ENCODE measurements at regions not wholly inside any gene's neighbourhood (a gene's known extent, or its start where the extent isn't known, plus 50 kb on each side); places are given as distances from the start of the nearest gene placed in this dataset.
"Not testable (repeated sequence)": the region's sequence is repeated elsewhere in the genome, so short reads cannot be mapped to it uniquely, and the experiment has no call there.

DNA sequence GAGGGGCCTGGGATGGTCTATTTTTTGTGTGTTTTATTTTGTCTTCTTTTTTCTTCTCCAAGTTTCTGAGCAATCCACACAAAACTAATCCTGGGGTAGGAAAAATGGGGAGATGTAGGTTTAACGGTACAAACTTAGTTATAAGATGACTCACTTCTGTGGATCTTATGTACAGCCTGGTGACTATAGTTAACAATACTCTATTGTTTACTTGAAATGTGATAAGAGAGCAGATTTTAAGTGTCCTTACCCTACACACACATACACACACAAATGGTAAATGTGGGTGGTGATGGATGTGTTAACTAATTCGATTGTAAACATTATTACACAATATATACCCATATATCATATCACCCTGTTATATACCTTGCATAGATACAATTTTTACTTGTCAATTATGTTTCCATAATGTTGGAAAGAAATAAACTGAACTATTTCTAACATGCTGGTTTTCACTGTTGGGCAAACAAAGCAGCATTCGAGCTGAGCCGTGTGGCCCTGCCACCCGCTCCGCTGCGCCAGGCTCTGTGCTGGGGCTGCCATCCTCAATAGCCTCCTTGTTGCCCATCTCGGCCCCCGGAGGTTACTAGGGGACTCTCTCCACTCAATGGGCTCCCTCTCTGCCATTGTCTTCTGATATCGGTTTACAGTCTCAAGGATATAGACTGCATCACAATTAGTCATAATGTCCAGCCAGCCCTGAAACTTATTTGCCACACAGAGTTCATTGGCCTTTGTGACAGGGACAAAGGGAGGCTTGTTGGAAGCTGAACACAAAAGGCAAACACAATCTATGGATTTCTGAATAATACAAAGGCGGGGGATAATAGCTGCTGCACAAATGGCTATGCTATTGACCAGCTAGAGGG, 380.3 kb upstream of the MAF start:
- no peak for DNase-seq (ENCODE audit: low read depth)

GRCh38 chr16:79977940-79978836, 377.7 kb upstream of the MAF start:
- no peak for DNase-seq (ENCODE audit: low read depth)

DNA sequence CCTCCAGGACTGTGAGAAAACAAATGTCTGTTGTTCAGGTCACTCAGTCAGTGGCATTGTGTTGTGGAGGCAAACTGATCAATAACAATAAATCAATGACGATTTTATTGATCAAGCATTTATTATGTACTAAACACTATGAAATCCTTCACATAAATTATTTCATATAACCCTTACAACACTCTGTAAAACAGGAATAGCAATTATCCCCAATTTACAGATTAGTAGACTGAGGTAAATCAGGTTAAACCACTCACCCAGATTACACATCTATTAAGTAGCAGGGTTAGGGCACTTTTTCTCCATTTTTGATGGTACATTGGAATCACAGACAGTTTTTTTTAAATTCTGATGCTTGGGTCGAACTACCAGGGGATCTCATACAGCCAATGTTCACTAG, 372.8 kb upstream of the MAF start:
- DNase-seq (ENCODE audit: low read depth): no peak

GRCh38 chr16:79972053-79972704, 371.6 kb upstream of the MAF start:
- no peak for DNase-seq (ENCODE audit: low read depth)

DNA sequence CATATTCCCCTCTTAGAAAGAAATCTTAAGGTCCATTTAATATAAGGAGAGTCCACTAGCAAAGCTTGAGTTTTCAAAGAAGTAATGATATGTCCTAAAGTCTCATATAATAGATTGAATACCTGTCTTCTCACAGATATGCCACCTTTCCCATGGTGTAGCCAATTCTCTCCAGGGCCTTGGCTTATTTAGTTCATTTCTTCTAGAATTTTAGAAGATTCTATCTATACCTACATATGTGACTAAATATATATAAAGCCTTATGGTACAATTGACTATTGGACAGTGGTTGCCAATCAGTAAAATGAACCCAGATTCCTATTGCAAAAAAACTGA, 370.7 kb upstream of the MAF start:
- no peak for DNase-seq (ENCODE audit: low read depth)

GRCh38 chr16:79970551-79971236, 370.2 kb upstream of the MAF start:
- no peak for DNase-seq (ENCODE audit: low read depth)

DNA sequence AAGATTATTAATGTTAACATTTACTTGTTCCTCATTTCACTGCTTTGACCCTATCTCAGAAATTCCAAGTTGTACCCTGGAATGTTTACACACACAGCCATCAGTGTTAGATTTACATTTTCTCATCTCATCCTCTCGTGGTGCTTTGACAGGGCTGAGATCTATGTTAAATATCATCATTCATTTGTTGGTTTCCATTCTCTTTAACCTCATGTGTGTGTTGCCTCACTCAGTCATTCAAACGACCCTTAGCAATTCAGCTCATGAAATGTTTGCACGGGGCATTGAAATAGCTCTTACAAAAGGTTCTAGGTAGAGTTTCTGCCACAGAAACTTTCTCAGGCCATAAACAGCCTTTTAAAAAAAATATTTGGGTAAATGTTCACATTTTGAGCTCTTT, 369.6 kb upstream of the MAF start:
- DNase-seq (ENCODE audit: low read depth): no peak

- DNase-seq (ENCODE audit: low read depth): no peak
These were observed 368.9 kb upstream of the MAF start for GRCh38 chr16:79969458-79969857.

- DNase-seq (ENCODE audit: low read depth): no peak
These were observed 365.7 kb upstream of the MAF start for GRCh38 chr16:79966226-79966625.

DNA sequence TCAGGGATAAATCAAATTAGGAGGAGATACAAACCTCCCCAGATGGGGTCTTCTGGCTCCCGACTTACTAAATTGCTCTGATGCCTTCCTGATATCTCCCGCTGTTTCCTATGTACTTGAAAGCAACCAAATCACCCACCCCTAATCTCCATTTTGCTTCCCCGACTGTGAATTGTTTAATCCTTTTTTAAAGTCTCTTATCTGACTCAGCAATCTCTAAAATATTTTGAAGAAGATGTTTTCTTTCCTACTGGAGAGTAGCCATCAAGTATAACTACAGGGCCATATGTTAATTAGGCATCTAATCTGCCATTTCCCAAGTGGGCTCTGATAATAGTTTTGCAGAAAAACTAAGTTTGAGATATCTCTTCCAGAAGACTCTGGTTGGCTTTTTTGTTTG, 365.2 kb upstream of the MAF start:
- DNase-seq (ENCODE audit: low read depth): no peak

GRCh38 chr16:79964104-79964503, 363.6 kb upstream of the MAF start:
- no peak for DNase-seq (ENCODE audit: low read depth)

DNA sequence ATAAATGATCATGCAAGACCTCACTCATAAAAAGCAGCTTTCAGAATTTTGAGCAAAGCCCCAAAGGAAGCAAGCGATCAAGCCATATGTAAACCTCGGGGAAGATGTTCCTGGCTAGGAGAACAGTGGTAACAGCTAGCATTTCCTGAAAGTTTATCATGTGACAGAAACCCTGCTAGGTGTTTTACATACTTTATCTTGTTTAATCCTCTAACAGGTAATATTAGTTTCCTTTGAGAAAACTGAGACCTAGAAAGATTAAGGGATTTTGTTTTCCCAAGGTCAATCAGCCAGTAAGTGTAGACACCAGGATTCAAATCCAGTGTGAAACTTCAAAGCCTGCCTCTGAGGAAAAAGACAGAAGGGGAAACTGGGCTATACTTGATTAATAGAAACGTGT, 362.4 kb upstream of the MAF start:
- DNase-seq (ENCODE audit: low read depth): no peak

GRCh38 chr16:79959226-79959625, 358.7 kb upstream of the MAF start:
- no peak for DNase-seq (ENCODE audit: low read depth)

DNA sequence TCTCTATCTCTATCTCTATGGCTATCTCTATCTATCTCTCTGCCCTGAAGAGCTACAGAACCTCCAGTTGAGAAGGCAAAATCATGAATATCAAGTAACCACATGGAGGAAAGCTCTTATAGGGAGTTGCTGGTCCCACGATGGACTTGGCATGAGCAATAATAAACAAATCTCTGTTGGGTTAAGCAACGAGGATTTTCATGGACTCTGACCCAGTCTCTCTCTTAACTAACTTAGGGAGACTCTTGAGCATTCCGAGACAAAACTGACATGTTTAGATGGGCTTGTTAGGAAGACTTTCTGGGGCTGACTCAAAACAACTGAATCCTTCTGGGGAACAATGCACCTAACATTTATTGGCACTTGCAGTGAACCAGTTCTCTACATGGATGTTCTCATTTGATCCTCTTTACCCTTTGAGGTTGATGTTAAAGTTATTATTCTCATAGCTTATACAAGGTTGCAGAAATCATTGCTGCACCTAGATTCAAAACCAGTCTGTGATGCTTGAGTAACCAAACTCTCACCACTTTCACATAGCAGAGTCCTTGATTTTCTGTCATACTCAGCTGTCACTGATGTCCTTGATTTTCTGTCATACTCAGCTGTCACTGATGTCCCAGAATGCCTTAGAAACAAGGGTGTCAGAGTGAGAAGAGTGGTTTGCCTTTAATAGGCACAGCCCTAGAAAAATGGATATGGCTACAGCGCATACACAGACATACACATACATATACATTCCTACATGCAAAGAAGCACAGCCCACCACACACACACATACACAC, 354.6 kb upstream of the MAF start:
- DNase-seq (ENCODE audit: low read depth): no peak

- DNase-seq (ENCODE audit: low read depth): no peak
These were observed 350.6 kb upstream of the MAF start for GRCh38 chr16:79950932-79951719.

GRCh38 chr16:79949417-79949816, 348.9 kb upstream of the MAF start:
- no peak for DNase-seq (ENCODE audit: low read depth)

DNA sequence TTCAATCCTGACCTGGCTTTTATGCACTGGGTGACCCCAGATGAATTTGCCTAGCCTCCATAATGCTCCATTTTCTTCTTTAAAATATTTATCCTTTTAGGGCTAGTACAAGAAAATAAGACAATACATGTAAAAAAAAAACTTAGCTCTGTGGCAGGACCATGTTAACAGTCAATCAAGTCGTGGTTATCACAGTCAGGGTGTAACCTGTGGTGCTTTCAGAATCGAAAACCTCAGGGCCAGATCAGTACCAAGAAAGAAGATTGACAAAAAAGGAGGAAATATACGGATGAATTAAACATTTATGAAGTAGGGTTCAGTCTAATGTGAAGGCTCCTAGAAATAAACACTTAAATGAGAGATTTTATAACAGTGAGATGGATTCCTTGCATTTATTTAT, 347.2 kb upstream of the MAF start:
- DNase-seq (ENCODE audit: low read depth): no peak

DNA sequence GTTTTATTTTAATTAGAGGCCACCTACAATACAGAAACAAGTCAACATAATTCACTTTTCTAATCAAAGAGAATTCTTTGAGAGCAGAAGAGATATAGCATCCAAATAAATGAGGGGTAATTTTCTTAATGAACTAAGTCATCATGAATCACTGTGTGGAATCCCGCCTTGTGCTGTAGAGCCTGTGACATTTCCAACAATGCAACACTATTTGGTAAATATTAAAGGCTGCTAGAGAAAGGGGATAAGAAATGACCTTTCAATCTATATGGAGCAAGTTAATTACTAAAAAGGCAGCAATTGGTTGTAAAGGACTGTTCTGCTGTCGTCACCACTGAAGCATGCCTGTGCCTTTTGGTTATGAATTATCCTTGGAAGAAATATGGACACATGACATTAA, 345.7 kb upstream of the MAF start:
- no peak for DNase-seq (ENCODE audit: low read depth)

DNA sequence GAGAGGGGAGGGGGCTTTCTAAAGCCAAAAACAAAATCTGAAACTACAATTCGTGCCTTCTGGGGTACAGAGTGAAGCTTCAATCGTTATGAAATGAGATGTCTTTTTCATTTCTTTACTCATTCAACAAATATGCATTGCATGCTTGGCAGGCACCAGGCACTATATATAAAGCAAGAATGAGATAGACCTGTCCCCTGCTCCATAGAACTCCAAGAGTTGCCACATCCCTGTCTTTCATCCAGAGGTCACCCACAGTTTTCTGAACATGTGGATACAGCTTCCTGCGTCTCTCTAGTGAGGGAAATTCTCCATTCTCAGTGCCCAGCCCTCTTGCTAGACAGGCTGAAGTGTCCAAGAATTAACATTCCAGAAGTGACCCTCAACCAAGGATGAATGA, 343.2 kb upstream of the MAF start:
- no peak for DNase-seq (ENCODE audit: low read depth)

GRCh38 chr16:79938575-79938974, 338.0 kb upstream of the MAF start:
- DNase-seq (ENCODE audit: low read depth): no peak

GRCh38 chr16:79937671-79938070, 337.1 kb upstream of the MAF start:
- DNase-seq (ENCODE audit: low read depth): not testable (repeated sequence)

Data from fibroblast of gingiva (primary cell).